ENCODE measurements at regions not wholly inside any gene's neighbourhood (a gene's known extent, or its start where the extent isn't known, plus 50 kb on each side); places are given as distances from the start of the nearest gene placed in this dataset.
"Not testable (repeated sequence)": the region's sequence is repeated elsewhere in the genome, so short reads cannot be mapped to it uniquely, and the experiment has no call there.

DNA sequence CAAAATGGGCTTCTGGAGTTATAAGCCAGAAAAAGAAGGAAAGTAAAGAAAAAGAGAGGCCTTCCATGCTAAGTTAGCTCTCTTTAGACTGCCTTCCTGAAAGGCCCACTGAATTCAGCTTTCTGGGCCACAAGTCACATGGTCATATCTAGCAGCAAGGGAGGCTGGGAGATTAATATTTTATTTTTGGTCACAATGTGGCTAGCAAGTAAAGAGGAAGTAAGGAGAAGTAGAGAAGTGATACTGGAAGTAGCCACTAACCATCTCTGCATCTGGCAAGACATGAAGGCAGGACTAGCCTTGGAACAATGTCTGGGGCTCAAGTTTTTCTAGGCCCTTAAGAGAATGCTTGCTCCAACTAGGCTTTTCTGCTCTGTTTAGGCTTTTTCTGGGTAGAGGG, 81.8 kb upstream of the UBE2E1 start:
- Histone ChIP-seq H3K27me3 (no peaks in the 10 kb centered on the region), H3K36me3 (no peaks in the 10 kb centered on the region), H3K27ac (no peak overlapping the region), H3K4me3 (no peak overlapping the region), H3K9me3 (no peaks in the 10 kb centered on the region), H3K4me1 (peaks cover 0 to 3% of the 10 kb centered on the region in 2 donors)
- TF ChIP-seq, protein P1, sequence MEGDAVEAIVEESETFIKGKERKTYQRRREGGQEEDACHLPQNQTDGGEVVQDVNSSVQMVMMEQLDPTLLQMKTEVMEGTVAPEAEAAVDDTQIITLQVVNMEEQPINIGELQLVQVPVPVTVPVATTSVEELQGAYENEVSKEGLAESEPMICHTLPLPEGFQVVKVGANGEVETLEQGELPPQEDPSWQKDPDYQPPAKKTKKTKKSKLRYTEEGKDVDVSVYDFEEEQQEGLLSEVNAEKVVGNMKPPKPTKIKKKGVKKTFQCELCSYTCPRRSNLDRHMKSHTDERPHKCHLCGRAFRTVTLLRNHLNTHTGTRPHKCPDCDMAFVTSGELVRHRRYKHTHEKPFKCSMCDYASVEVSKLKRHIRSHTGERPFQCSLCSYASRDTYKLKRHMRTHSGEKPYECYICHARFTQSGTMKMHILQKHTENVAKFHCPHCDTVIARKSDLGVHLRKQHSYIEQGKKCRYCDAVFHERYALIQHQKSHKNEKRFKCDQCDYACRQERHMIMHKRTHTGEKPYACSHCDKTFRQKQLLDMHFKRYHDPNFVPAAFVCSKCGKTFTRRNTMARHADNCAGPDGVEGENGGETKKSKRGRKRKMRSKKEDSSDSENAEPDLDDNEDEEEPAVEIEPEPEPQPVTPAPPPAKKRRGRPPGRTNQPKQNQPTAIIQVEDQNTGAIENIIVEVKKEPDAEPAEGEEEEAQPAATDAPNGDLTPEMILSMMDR (IDR thresholded peaks at IDR 0.05): no peak
- DNase-seq: no peak
- intact Hi-C loops (cut with DNase I): no loop called here
- peak; percentile 31 for ATAC-seq

DNA sequence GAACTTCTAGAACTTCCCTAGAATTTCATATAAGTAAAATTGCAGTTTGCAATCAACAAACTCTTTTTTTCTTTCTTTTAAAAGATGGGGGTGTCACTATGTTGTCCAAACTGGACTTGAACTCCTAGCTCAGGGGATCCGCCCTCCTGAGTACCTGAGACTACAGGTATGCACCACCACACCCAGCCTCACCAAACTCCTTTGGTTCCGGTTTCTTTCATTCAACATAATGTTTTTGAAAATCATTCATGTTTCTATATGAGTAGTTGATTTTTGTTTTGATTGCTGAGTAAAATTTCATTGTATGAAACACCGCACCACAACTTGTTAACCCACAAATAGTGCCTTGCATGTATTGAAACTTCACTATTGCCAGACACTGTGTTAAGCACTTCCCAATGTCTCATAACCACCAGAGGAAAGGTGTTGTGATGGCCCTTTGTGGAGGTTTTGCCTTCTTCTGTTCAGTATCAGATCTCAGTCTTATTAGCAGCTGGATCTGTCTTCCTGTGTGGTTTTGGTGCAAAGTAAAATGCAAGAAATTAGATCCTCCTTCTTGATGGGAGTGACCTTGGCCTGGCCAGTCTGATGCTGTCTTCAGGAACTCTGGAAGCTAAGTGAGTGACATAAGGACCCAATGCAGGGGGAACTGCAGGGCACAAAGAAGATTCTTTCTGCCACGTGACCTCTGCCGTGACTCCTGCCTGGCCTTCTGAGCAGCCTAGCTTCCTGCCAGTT, 78.8 kb upstream of the UBE2E1 start:
- Histone ChIP-seq H3K27ac (no peak overlapping the region), H3K27me3 (no peaks in the 10 kb centered on the region), H3K36me3 (no peaks in the 10 kb centered on the region), H3K9me3 (no peaks in the 10 kb centered on the region), H3K4me3 (no peak overlapping the region), H3K4me1 (peaks cover 0 to 3% of the 10 kb centered on the region in 2 donors)
- DNase-seq: no peak
- ATAC-seq: peak; percentile 18
- intact Hi-C loops (cut with DNase I): no loop called here
- TF ChIP-seq, protein P1 (IDR thresholded peaks at IDR 0.05): no peak

DNA sequence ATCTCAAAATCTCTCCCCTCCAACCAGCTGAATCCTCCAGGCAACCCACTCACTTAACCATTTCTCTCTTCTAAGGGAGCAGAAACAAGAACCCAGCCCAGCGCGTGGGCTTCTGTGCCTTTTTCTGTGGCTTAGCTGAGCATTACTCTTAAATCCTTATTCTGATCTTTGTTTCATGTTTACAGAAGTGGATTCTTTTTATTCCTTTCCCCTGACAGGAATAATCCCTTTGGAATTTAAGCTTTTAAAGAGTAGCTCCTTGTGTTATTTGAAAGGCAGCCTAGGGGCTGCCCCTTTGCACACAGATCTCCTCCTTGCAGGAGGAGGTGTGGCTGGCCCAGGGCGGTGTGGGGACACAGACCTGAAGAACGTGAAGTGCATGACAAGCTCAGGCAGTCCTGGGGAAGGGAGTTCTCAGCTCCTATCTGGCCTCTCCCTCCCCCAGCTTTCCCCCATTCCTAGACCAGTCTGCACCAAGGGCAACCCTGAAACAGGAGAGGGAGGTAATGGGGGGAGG, 77.1 kb upstream of the UBE2E1 start:
- Histone ChIP-seq H3K4me3 (no peak overlapping the region), H3K9me3 (no peaks in the 10 kb centered on the region), H3K36me3 (no peaks in the 10 kb centered on the region), H3K27me3 (no peaks in the 10 kb centered on the region), H3K4me1 (peaks cover 0 to 3% of the 10 kb centered on the region in 2 donors), H3K27ac (no peak overlapping the region)
- intact Hi-C loops (cut with DNase I): no loop called here
- TF ChIP-seq, protein P1 (IDR thresholded peaks at IDR 0.05): no peak
- ATAC-seq: peak; percentile 86
- no peak for DNase-seq

DNA sequence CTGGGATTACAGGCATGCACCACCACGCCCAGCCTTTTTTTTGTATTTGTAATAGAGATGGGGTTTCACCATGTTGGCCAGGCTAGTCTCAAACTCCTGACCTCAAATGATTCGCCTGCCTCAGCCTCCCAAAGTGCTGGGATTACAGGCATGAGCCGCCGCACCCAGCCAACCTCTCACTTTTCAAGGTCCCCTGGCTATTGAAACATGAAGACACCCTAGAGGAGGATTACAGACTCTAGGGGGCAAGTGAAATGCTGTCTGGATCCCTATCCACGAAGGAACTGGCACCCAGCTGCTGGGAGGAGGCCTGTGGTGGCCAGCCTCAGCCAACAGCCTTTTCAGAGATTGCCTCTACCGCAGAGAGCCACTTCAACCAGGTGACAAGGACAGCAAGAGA, 76.4 kb upstream of the UBE2E1 start:
- H3K4me3 ChIP-seq; intact Hi-C loops (cut with DNase I): not testable (repeated sequence)
- ATAC-seq: peak; percentile 37

DNA sequence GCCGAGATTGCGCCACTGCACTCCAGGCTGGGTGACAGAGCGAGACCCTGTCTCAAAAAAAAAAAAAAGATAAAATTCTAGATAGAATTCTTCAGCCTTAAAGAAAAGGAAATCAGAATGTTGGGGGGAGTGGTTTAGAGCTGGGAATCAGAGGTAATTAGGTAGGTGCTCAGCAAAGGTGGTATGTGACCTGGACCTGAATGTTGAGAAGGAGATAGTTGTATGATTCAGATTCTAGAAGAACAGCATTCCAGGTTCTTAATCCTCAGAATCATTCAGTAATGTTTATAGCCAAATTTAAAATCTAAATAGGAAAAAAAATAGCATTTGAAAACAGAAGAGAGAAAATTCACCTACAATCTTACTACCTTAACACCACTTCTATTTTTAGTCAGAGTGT, 71.3 kb upstream of the UBE2E1 start:
- Histone ChIP-seq H3K27ac (no peak overlapping the region), H3K4me3 (no peak overlapping the region), H3K27me3 (no peaks in the 10 kb centered on the region), H3K36me3 (no peaks in the 10 kb centered on the region), H3K9me3 (no peaks in the 10 kb centered on the region), H3K4me1 (peaks cover 4 to 5% of the 10 kb centered on the region in 2 donors)
- TF ChIP-seq, protein P1 (IDR thresholded peaks at IDR 0.05): no peak
- intact Hi-C loops (cut with DNase I): no loop called here
- DNase-seq (no peak), ATAC-seq (no peak)

More for the DNA sequence above, 76.4 kb upstream of the UBE2E1 start:
- H3K4me1 ChIP-seq, DNase-seq, H3K27me3 ChIP-seq, H3K27ac ChIP-seq, H3K36me3 ChIP-seq, H3K9me3 ChIP-seq: not testable (repeated sequence)
